NCI-H2227 (cell line): ENCODE measurements at regions not wholly inside any gene's neighbourhood (a gene's known extent, or its start where the extent isn't known, plus 50 kb on each side); places are given as distances from the start of the nearest gene placed in this dataset.

Experiments
- DNase-seq: peaks from one replicate; lab custom pipeline; 2025; ENCODE audit not compliant: unreplicated experiment; lab: John Stamatoyannopoulos, UW

GRCh38 chr2:236863729-236864126 is 222.0 kb upstream of the COPS8 start:
- DNase-seq = no peak

- no peak for DNase-seq
Measured at GRCh38 chr2:236865052-236865451, 220.6 kb upstream of the COPS8 start.

DNA sequence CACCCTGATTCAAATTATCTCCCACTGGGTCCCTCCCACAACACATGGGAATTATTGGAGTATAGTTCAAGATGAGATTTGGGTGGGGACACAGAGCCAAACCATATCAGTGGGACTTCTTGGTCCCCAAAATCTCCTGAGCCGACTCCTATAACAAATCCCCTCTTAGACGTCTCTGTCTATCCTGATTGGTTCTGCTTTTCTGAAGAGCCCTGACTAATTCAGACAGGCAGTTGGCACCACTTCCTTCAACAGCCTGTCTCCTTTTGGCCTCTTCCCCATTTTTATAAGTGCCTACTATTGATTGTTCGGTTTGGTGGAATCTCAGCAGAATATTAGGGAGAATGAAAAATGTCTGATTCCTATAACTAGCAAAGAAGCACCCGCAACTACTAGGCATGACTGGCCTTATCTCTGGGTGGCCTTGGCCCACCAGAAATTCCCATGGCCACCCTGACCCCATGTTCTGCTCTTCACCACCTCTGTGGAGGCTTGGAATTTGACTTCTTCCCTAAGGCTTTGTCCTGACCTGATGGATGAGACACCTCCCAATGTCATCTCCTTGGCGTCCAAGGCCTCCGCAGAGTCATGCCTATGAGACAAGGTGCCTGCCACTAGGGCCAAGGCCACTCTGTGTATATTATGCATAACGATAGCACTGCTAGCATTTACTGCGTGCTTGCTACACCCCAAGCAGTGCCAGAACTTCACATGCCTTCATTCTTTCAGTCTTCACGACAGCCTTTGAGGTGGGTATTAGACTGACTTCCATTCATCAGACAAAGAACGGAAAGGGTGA is 218.9 kb upstream of the COPS8 start:
- no peak for DNase-seq

- DNase-seq = no peak
Measured at GRCh38 chr2:236867441-236868260, 218.0 kb upstream of the COPS8 start.

- no peak for DNase-seq
Measured at GRCh38 chr2:236870370-236870769, 215.3 kb upstream of the COPS8 start.

GRCh38 chr2:236871500-236872001 is 214.1 kb upstream of the COPS8 start:
- no peak for DNase-seq

DNA sequence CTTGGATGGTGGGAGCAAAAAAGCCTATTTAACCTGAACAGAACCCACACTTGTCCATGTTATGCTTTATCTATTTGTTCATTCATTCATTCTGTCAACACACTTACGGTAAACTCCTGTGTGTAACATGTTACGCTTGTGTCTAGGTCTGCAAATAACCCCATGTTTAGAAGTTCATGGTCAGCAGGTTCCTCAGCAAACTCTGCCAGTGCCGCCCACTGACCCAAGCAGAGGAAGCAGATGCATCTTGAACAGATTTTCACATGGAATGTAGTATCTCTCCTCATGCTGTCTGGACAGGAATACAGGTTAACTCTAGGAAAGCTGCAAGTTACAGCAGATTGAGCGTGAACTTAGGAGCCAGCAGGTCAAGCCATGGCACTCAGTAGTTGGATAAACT is 213.7 kb upstream of the COPS8 start:
- no peak for DNase-seq

DNA sequence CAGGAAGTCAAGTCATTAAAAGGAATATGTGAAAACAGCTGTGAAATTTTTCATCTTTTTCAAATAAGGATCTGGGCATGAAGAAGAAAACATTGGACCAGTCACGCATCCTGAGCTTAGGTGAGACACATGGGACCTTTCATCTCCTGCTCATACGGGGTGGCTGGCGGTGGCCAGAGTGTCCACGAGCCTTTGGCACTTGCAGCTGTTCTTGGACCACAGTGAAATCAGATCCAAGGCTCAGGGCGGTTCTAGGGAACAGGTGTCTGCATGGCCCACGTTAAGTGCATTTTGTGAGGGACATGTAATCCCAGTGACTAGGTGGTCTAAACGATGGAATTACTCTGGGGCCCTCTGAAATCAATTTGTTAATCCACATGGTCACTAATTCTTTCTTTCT is 212.7 kb upstream of the COPS8 start:
- no peak for DNase-seq

DNA sequence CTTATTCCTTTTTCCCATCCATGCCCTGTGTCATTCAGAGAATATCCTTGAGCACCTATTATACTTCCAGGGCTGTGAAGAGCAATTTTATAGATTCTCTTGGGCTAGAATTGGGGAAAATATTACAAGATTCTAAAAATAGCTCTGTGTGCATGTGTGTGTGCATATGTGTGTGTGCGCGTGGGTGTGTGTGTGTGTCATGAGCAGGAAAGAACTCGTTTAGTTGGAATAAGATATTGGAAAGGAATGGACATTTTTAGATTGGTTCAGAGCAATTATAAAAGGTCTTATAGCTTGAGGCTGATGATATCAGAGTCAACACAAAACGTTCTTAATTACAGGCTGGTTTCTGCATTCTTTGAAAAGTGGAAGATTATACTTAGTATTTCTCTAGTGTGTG is 212.1 kb upstream of the COPS8 start:
- DNase-seq = no peak

- no peak for DNase-seq
Measured at GRCh38 chr2:236874866-236875481, 210.7 kb upstream of the COPS8 start.

- no peak for DNase-seq
Measured at GRCh38 chr2:236875906-236876505, 209.7 kb upstream of the COPS8 start.

- DNase-seq = no peak
Measured at GRCh38 chr2:236876642-236877041, 209.0 kb upstream of the COPS8 start.

DNA sequence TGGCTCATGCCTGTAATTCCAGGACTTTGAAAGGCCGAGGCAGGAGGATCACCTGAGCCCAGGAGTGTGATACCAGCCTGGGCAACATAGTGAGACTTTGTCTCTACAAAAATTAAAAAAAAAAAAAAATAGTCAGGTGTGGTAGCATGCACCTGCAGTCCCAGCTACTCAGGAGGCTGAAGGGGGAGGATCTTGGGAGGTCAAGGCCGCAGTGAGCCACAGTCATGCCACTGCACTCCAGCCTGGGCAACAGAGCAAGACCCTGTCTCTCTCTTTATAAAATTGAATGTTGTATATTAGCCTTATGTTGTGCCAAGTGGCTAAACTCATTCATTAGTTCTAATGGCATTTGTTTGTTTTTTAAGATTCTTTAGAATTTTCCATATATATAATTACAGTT is 207.7 kb upstream of the COPS8 start:
- DNase-seq = no peak

DNA sequence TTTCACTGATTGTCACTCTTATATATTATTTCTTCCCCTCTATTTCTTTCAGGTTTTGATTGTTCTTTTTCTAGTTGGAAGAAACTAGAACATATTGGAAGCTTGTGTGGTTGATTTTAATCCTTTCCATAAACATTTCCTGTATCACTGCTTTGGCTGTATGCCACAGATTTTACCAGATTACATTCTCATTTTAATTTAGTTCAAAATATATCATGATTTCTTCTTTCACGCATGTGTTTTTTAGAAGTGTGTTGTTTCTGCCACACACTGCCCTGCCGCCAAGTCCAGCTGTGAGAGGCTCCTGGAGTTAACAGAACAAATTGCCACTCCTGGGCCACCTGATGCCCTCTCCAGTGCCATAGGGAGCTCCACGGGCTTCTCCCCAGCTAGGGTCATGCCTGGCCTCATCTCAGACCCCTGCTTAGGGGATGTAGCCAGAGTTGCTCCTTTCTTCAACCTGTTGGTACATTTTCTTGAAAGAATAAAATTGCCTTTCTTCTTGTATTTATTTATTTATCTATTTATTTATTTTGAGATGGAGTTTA is 206.2 kb upstream of the COPS8 start:
- no peak for DNase-seq

- DNase-seq = no peak
Measured at GRCh38 chr2:236882074-236882473, 203.6 kb upstream of the COPS8 start.

- no peak for DNase-seq
Measured at GRCh38 chr2:236882930-236883329, 202.8 kb upstream of the COPS8 start.

GRCh38 chr2:236883819-236884218 is 201.9 kb upstream of the COPS8 start:
- no peak for DNase-seq

DNA sequence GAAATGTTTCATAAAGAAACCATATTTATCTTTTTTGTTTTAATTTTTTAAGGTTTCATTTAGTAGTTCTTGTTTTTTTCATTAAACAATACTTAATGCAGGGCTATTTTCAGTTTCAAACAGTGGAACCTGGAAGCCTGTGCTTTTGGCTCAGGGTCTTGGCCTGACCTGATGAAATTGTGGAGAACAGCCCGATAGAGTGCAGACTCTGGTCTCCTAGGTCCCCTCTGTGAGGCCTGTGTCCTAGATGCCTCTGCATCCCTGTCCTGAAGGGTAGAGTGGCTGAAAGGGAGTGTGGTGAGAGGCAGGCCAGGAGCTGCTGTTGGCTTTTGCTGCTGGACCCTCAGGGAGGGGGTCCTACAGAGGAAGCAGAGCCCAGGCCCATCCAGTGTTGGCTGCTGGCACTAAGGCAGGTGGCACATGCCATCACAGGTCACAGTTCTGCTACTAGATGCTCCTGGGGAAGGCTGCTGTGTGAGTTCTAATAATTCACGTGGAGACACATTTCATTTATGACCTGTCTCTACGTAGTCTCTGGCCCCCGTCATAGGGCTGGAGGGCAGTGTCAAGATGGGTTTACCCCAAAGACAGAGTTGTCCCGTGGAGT is 201.0 kb upstream of the COPS8 start:
- DNase-seq = no peak

- no peak for DNase-seq
Measured at GRCh38 chr2:236886456-236886855, 199.2 kb upstream of the COPS8 start.

GRCh38 chr2:236887531-236887930 is 198.2 kb upstream of the COPS8 start:
- DNase-seq = no peak
